Mesothelial cell of epicardium (in vitro differentiated cells): ENCODE measurements at regions not wholly inside any gene's neighbourhood (a gene's known extent, or its start where the extent isn't known, plus 50 kb on each side); places are given as distances from the start of the nearest gene placed in this dataset.

Source experiments
- DNase-seq, 2 experiments: peaks; one replicate each; pipeline ENCODE4 v3.0.0; 2021; ENCODE audit warnings: low spot score in 2 of 2; ENCODE audit not compliant: unreplicated experiment in 2 of 2
- H3K27ac Mint-ChIP-seq: 2 replicates; pipeline ENCODE4 v1.8.0; 2021; ENCODE audit warnings: mixed read lengths
- H3K27me3 Mint-ChIP-seq: 2 replicates; pipeline ENCODE4 v1.8.0; 2021; ENCODE audit warnings: low read depth, mixed read lengths
- H3K36me3 Mint-ChIP-seq: 2 replicates; pipeline ENCODE4 v1.8.0; 2021; ENCODE audit warnings: mixed read lengths
- H3K4me1 Mint-ChIP-seq: 2 replicates; pipeline ENCODE4 v1.8.0; 2021; ENCODE audit warnings: mixed read lengths
- H3K4me3 Mint-ChIP-seq: 2 replicates; pipeline ENCODE4 v1.8.0; 2021; ENCODE audit warnings: mild to moderate bottlenecking, moderate library complexity, mixed read lengths
- H3K9me3 Mint-ChIP-seq: 2 replicates; pipeline ENCODE4 v1.8.0; 2021; ENCODE audit warnings: mixed read lengths
- CTCF ChIP-seq: fragments of 200-600 bp; sonication (generic); IDR thresholded peaks from one replicate; pipeline ENCODE4 v1.5.0; 2021; ENCODE audit warnings: antibody characterized with exemption; ENCODE audit not compliant: unreplicated experiment

- no peaks in the 10 kb centered on the region for H3K36me3 Mint-ChIP-seq
- no peak for TF ChIP-seq CTCF
- no peaks in the 10 kb centered on the region for H3K9me3 Mint-ChIP-seq
- peaks cover 45% of the 10 kb centered on the region for H3K4me1 Mint-ChIP-seq
- H3K4me3 Mint-ChIP-seq, result no peak overlapping the region
- no peak for DNase-seq
- H3K27me3 Mint-ChIP-seq, result no peaks in the 10 kb centered on the region
- peak overlapping the region; percentile 93 for H3K27ac Mint-ChIP-seq
Observed at GRCh38 chr2:62291517-62292137, 95.7 kb downstream of the B3GNT2 start.

GRCh38 chr2:62291052-62291451 is 95.1 kb downstream of the B3GNT2 start:
- no peak for TF ChIP-seq CTCF
- no peak overlapping the region for H3K4me3 Mint-ChIP-seq
- H3K4me1 Mint-ChIP-seq, result peaks cover 45% of the 10 kb centered on the region
- no peaks in the 10 kb centered on the region for H3K27me3 Mint-ChIP-seq
- DNase-seq, result no peak
- no peaks in the 10 kb centered on the region for H3K36me3 Mint-ChIP-seq
- H3K9me3 Mint-ChIP-seq, result peaks cover 2% of the 10 kb centered on the region
- no peak overlapping the region for H3K27ac Mint-ChIP-seq

- peaks cover 30% of the 10 kb centered on the region for H3K4me1 Mint-ChIP-seq
- H3K4me3 Mint-ChIP-seq, result no peak overlapping the region
- no peaks in the 10 kb centered on the region for H3K27me3 Mint-ChIP-seq
- no peak for TF ChIP-seq CTCF
- peak; percentile 45 to 69 for DNase-seq
- peaks cover 2% of the 10 kb centered on the region for H3K36me3 Mint-ChIP-seq
- peaks cover 16% of the 10 kb centered on the region for H3K9me3 Mint-ChIP-seq
- peak overlapping the region; percentile 84 for H3K27ac Mint-ChIP-seq
Observed at GRCh38 chr2:62287899-62288880, 92.3 kb downstream of the B3GNT2 start.

GRCh38 chr2:62287282-62287681 is 91.4 kb downstream of the B3GNT2 start:
- Mint-ChIP-seq H3K27me3 (no peaks in the 10 kb centered on the region), H3K4me3 (no peak overlapping the region), H3K9me3 (peaks cover 16% of the 10 kb centered on the region), H3K27ac (no peak overlapping the region), H3K4me1 (peaks cover 24% of the 10 kb centered on the region), H3K36me3 (peaks cover 2% of the 10 kb centered on the region)
- no peak for DNase-seq
- TF ChIP-seq CTCF, result no peak

- Mint-ChIP-seq H3K36me3 (peaks cover 2% of the 10 kb centered on the region), H3K4me3 (no peak overlapping the region), H3K4me1 (peaks cover 23% of the 10 kb centered on the region), H3K27ac (no peak overlapping the region), H3K27me3 (no peaks in the 10 kb centered on the region), H3K9me3 (peaks cover 16% of the 10 kb centered on the region)
- DNase-seq, result no peak
- no peak for TF ChIP-seq CTCF
Observed at GRCh38 chr2:62286089-62286785, 90.3 kb downstream of the B3GNT2 start.
